WTC11 (cell line): ENCODE measurements at regions not wholly inside any gene's neighbourhood (a gene's known extent, or its start where the extent isn't known, plus 50 kb on each side); places are given as distances from the start of the nearest gene placed in this dataset.

Experiments used
- ATAC-seq: fragments of 200-7000 bp; cut with Tn5 transposase; 2 replicates; pipeline ENCODE4 v1.10.0; 2021; ENCODE audit warnings: mild to moderate bottlenecking, moderate library complexity
- CTCF ChIA-PET: fragments of 300-600 bp; sonication (Branson Sonifier 250); formaldehyde crosslinking; loops from one replicate; lab custom pipeline; 2021; ENCODE audit warnings: antibody characterized with exemption; lab: Charles Lee
- POLR2A ChIA-PET: fragments of 350-600 bp; sonication (Branson Sonifier 250); formaldehyde crosslinking; loops from one replicate; lab custom pipeline; 2021; ENCODE audit warnings: antibody characterized with exemption; lab: Charles Lee
- DNase-seq: peaks from one replicate; pipeline ENCODE4 v3.0.0; 2021; ENCODE audit warnings: low spot score
- H3K27ac Mint-ChIP-seq: 2 replicates; pipeline ENCODE4 v1.8.0; 2021; ENCODE audit warnings: mixed read lengths
- H3K27me3 Mint-ChIP-seq: 2 replicates; pipeline ENCODE4 v1.8.0; 2021; ENCODE audit warnings: low read depth, mild to moderate bottlenecking, moderate library complexity, mixed read lengths
- H3K36me3 Mint-ChIP-seq: 2 replicates; pipeline ENCODE4 v1.8.0; 2021; ENCODE audit warnings: mixed read lengths
- H3K4me1 Mint-ChIP-seq: 2 replicates; pipeline ENCODE4 v1.8.0; 2022; ENCODE audit warnings: mixed read lengths
- H3K4me3 Mint-ChIP-seq: 2 replicates; pipeline ENCODE4 v1.8.0; 2021; ENCODE audit warnings: mild to moderate bottlenecking, moderate library complexity, mixed read lengths
- H3K9me3 Mint-ChIP-seq: 2 replicates; pipeline ENCODE4 v1.8.0; 2021; ENCODE audit warnings: mixed read lengths
- AR ChIP-seq: fragments of 250-450 bp; sonication (Bioruptor Pico); IDR thresholded peaks from 2 replicates; pipeline ENCODE4 v1.9.0; 2021; ENCODE audit warnings: mild to moderate bottlenecking
- ARID4B ChIP-seq: sonication (generic); formaldehyde crosslinking; IDR thresholded peaks from 2 replicates; pipeline ENCODE4 v1.8.0; 2023; ENCODE audit warnings: missing genetic modification reagents, mild to moderate bottlenecking, borderline replicate concordance
- ATF3 ChIP-seq: sonication (generic); formaldehyde crosslinking; conservative IDR thresholded peaks from 2 replicates; pipeline ENCODE4 v1.8.1; 2022; ENCODE audit warnings: mild to moderate bottlenecking, missing genetic modification reagents
- CREB1 ChIP-seq: sonication (generic); formaldehyde crosslinking; IDR thresholded peaks from 2 replicates; pipeline ENCODE4 v1.8.0; 2023; ENCODE audit warnings: mild to moderate bottlenecking, missing genetic modification reagents
- E2F5 ChIP-seq: sonication (generic); formaldehyde crosslinking; IDR thresholded peaks from 2 replicates; pipeline ENCODE4 v1.8.1; 2022; ENCODE audit warnings: mild to moderate bottlenecking, moderate library complexity, missing genetic modification reagents
- GRHL2 ChIP-seq: fragments of 250-450 bp; sonication (Bioruptor Pico); IDR thresholded peaks from 2 replicates; pipeline ENCODE4 v1.8.0; 2022; ENCODE audit warnings: mild to moderate bottlenecking, moderate library complexity; ENCODE audit not compliant: insufficient replicate concordance, severe bottlenecking
- GTF2I ChIP-seq: fragments of 250-450 bp; sonication (Bioruptor Pico); conservative IDR thresholded peaks from 2 replicates; pipeline ENCODE4 v1.4.0; 2021; ENCODE audit warnings: mild to moderate bottlenecking
- IRF1 ChIP-seq: sonication (generic); formaldehyde crosslinking; IDR thresholded peaks from 2 replicates; pipeline ENCODE4 v1.8.0; 2023; ENCODE audit warnings: missing genetic modification reagents
- JAZF1 ChIP-seq: fragments of 250-450 bp; sonication (Bioruptor Pico); IDR thresholded peaks from 2 replicates; pipeline ENCODE4 v1.9.0; 2021; ENCODE audit warnings: moderate library complexity, mild to moderate bottlenecking, inconsistent platforms
- NFATC4 ChIP-seq: fragments of 250-450 bp; sonication (Bioruptor Pico); IDR thresholded peaks from 2 replicates; pipeline ENCODE4 v1.9.0; 2021; ENCODE audit warnings: mild to moderate bottlenecking
- PRDM15 ChIP-seq: sonication (generic); formaldehyde crosslinking; IDR thresholded peaks from 2 replicates; pipeline ENCODE4 v1.8.0; 2022; ENCODE audit warnings: missing genetic modification reagents
- PRRX2 ChIP-seq: fragments of 250-450 bp; sonication (Bioruptor Pico); IDR thresholded peaks from 2 replicates; pipeline ENCODE4 v1.8.0; 2021; ENCODE audit warnings: mild to moderate bottlenecking
- RORB ChIP-seq: fragments of 250-450 bp; sonication (Bioruptor Pico); IDR thresholded peaks from 2 replicates; pipeline ENCODE4 v1.9.0; 2021; ENCODE audit warnings: mild to moderate bottlenecking
- SMAD3 ChIP-seq: sonication (generic); formaldehyde crosslinking; IDR thresholded peaks from 2 replicates; pipeline ENCODE4 v1.8.0; 2022; ENCODE audit warnings: missing genetic modification reagents, mild to moderate bottlenecking, borderline replicate concordance
- SP1 ChIP-seq: sonication (generic); formaldehyde crosslinking; conservative IDR thresholded peaks from 2 replicates; pipeline ENCODE4 v1.8.1; 2022; ENCODE audit warnings: missing genetic modification reagents
- TEAD4 ChIP-seq: sonication (generic); formaldehyde crosslinking; IDR thresholded peaks from 2 replicates; pipeline ENCODE4 v1.8.0; 2022; ENCODE audit warnings: mild to moderate bottlenecking, missing genetic modification reagents
- ZNF281 ChIP-seq: sonication (generic); formaldehyde crosslinking; IDR thresholded peaks from 2 replicates; pipeline ENCODE4 v1.8.0; 2023; ENCODE audit warnings: mild to moderate bottlenecking, missing genetic modification reagents

- no peaks in the 10 kb centered on the region for H3K9me3 Mint-ChIP-seq
- ATAC-seq: peak; percentile 53
- H3K27me3 Mint-ChIP-seq: no peaks in the 10 kb centered on the region; the same call in 1 of the 2 replicates
- no peak for DNase-seq
- no peak overlapping the region for H3K4me3 Mint-ChIP-seq
- TF ChIP-seq RORB (no peak), ARID4B (CRISPR knock-in tag) (no peak), AR (CRISPR knock-in tag) (no peak), SP1 (CRISPR knock-in tag) (no peak), TEAD4 (no peak), GRHL2 (no peak), CREB1 (CRISPR knock-in tag) (no peak), GTF2I (CRISPR knock-in tag) (no peak), ATF3 (CRISPR knock-in tag) (no peak), NFATC4 (CRISPR knock-in tag) (no peak), PRRX2 (CRISPR knock-in tag) (no peak), PRDM15 (no peak), SMAD3 (CRISPR knock-in tag) (no peak)
- H3K27ac Mint-ChIP-seq: no peak overlapping the region
- CTCF ChIA-PET: no interaction called here
- peaks cover 27% of the 10 kb centered on the region for H3K4me1 Mint-ChIP-seq
- no peaks in the 10 kb centered on the region for H3K36me3 Mint-ChIP-seq
- POLR2A ChIA-PET: no interaction called here
Observed at GRCh38 chr1:208298593-208299269, 54.5 kb upstream of the PLXNA2 start.

GRCh38 chr1:208300084-208300770 is 56.0 kb upstream of the PLXNA2 start:
- H3K4me3 Mint-ChIP-seq: no peak overlapping the region
- TF ChIP-seq JAZF1 (CRISPR knock-in tag) (no peak), IRF1 (CRISPR knock-in tag) (no peak), TEAD4 (no peak), E2F5 (CRISPR knock-in tag) (no peak), ZNF281 (CRISPR knock-in tag) (no peak)

More at GRCh38 chr1:208300084-208300770, 56.0 kb upstream of the PLXNA2 start:
- Mint-ChIP-seq H3K27me3 (no peaks in the 10 kb centered on the region; the same call in 1 of the 2 replicates), H3K4me1 (peaks cover 26% of the 10 kb centered on the region), H3K27ac (no peak overlapping the region), H3K36me3 (no peaks in the 10 kb centered on the region), H3K9me3 (no peaks in the 10 kb centered on the region)
- ChIA-PET CTCF (no interaction called here), POLR2A (no interaction called here)
- DNase-seq (no peak), ATAC-seq (no peak)
